Aorta (tissue), 5 donors: ENCODE measurements at regions not wholly inside any gene's neighbourhood (a gene's known extent, or its start where the extent isn't known, plus 50 kb on each side); places are given as distances from the start of the nearest gene placed in this dataset.
"Not testable (repeated sequence)": the region's sequence is repeated elsewhere in the genome, so short reads cannot be mapped to it uniquely, and the experiment has no call there.

ENCODE experiments used
- ATAC-seq: fragments of 200-7000 bp; cut with Tn5 transposase; one replicate; pipeline ENCODE4 v1.9.1; 2022; ENCODE audit warnings: moderate library complexity; ENCODE audit not compliant: low FRiP score
- DNase-seq, 2 donors: peaks; one replicate each; pipeline ENCODE4 v3.0.0-alpha.2; 2020
- H3K27ac ChIP-seq, 2 donors: one replicate each; pipeline ENCODE4 v1.5.1; 2013; ENCODE audit warnings: low read length in 2 of 2, mild to moderate bottlenecking in 2 of 2, moderate library complexity in 2 of 2, control low read depth in 1 of 2, inconsistent platforms in 1 of 2, low read depth in 1 of 2
- H3K27me3 ChIP-seq, 2 donors: one replicate each; pipeline ENCODE4 v1.6.1; 2013; ENCODE audit warnings: control low read depth in 1 of 2, low read length in 1 of 2, mild to moderate bottlenecking in 1 of 2, moderate library complexity in 1 of 2; ENCODE audit not compliant: insufficient read depth in 2 of 2, control insufficient read depth in 1 of 2
- H3K36me3 ChIP-seq, 2 donors: one replicate each; pipeline ENCODE4 v1.6.1; 2013; ENCODE audit warnings: control low read depth in 1 of 2, low read length in 1 of 2, mild to moderate bottlenecking in 1 of 2; ENCODE audit not compliant: insufficient read depth in 2 of 2, control insufficient read depth in 1 of 2
- H3K4me1 ChIP-seq, 2 donors: one replicate each; pipeline ENCODE4 v1.6.1; 2013; ENCODE audit warnings: low read length in 2 of 2, control low read depth in 1 of 2, mild to moderate bottlenecking in 1 of 2, moderate library complexity in 1 of 2; ENCODE audit not compliant: insufficient read depth in 2 of 2, control insufficient read depth in 1 of 2
- H3K4me3 ChIP-seq, 2 donors: one replicate each; pipeline ENCODE4 v1.5.1; 2013; ENCODE audit warnings: low read length in 2 of 2, control low read depth in 1 of 2, mild to moderate bottlenecking in 1 of 2
- H3K9me3 ChIP-seq: one replicate; pipeline ENCODE4 v1.6.1; 2013; ENCODE audit warnings: mild to moderate bottlenecking, low read length; ENCODE audit not compliant: control insufficient read depth
- WGBS, 2 donors: extraction: QIAGEN DNeasy Blood & Tissue Kit; methylation state at CpG; one replicate each; pipeline ENCODE4 v1.1.7; 2013; 5-methylcytosine and 5-hydroxymethylcytosine counted together
- intact Hi-C, 2 donors: fragments of 100-400 bp; cut with DNase I; formaldehyde crosslinking; loops; one replicate each; pipeline versions ENCODE4 v1.14.2 to v1.15.0; 2022
- donor health status: healthy with polysubstance abuse.
- donor health status: Bipolar disorder and iron deficiency.
- donor health status: DM: no; HTN: no; CAD: no.
- donor health status: DM: no; HTN: no; CAD: no.
- donor health status: DM: yes; HTN: yes; CAD: no.

GRCh38 chr2:109733746-109734145, 60.4 kb upstream of the RGPD5 start:
- 93 to 96% methylated on average over 14 of the region's 14 CpGs for WGBS, 2 donors
- H3K4me3 ChIP-seq, H3K9me3 ChIP-seq, H3K36me3 ChIP-seq, H3K27ac ChIP-seq, ATAC-seq, H3K4me1 ChIP-seq, DNase-seq, H3K27me3 ChIP-seq, intact Hi-C loops: not testable (repeated sequence)

- intact Hi-C loops: no loop called here
- DNase-seq: peak in 1 of 2 donors; percentile 70
- WGBS, 2 donors: 36 to 43% methylated on average over 15 of the region's 15 CpGs
Measured at GRCh38 chr2:109736177-109736827, 57.8 kb upstream of the RGPD5 start.

More at GRCh38 chr2:109736177-109736827, 57.8 kb upstream of the RGPD5 start:
- H3K36me3 ChIP-seq: no peaks in the 10 kb centered on the region
- no peaks in the 10 kb centered on the region for H3K4me1 ChIP-seq
- H3K9me3 ChIP-seq: no peaks in the 10 kb centered on the region
- H3K27ac ChIP-seq: no peak overlapping the region
- H3K27me3 ChIP-seq: no peaks in the 10 kb centered on the region
- ATAC-seq: no peak
- H3K4me3 ChIP-seq: no peak overlapping the region
